Stromal cell of bone marrow (primary cell): ENCODE measurements at regions not wholly inside any gene's neighbourhood (a gene's known extent, or its start where the extent isn't known, plus 50 kb on each side); places are given as distances from the start of the nearest gene placed in this dataset.

Experiments
- DNase-seq: peaks from one replicate; pipeline ENCODE4 v3.0.0-alpha.2; 2012; ENCODE audit warnings: low read depth

DNA sequence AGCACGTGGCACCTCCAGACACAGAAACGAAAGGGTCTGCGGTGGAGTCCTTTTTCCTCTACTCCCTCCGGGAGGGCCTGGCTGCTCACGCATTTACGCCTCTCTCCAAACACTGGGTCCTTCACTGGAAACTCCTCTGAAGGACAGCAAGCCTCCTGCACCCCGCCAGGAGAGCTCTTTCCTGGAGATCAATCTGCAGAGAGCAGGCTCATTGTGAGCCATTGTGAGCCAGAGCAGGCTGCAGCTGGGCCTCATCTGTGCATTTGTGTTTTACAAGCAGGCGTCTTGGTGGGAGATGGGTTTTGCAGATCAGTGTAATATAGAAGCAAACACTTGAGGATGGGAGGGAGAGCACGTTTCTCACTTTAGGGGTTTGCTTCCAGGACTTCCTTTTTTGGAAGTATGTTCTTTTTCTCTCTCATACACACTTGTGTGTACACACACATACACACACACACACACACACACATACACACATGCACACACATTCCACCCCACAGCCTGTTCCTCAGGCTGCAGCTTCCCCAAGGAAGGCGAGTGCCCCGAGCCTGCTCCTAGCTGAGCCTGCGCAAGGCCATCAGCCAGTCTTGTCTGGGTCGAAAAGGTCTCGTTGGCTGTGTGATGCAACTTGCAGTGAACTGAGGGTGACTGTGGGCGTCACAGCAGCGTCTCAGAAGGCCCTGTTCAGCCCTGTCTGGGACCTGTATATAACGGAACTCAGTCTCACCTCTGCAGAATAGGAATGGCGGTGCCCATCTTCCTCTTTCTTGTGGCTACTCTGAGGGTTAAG is 163.5 kb downstream of the GLI2 start:
- DNase-seq, result no peak

DNA sequence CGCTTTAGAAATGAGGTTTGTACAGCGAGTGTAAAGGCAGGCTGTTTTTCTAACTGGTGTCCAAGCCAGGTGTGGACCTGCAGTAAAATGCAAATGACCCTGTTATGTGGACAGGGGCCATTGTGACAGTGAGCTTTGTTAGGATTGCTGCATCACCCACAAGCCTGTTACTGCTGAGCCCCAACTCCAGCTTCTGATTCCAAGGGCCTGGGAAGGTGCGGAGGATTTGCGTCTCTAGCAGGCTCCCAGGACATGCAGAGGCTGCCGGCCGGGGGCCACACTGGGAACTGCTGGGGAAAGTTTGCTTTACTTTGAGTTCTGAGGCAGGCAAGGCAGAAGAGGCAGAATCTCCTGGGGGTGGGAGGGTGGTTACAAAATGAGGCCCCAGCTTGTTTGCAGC is 164.1 kb downstream of the GLI2 start:
- DNase-seq, result no peak

DNA sequence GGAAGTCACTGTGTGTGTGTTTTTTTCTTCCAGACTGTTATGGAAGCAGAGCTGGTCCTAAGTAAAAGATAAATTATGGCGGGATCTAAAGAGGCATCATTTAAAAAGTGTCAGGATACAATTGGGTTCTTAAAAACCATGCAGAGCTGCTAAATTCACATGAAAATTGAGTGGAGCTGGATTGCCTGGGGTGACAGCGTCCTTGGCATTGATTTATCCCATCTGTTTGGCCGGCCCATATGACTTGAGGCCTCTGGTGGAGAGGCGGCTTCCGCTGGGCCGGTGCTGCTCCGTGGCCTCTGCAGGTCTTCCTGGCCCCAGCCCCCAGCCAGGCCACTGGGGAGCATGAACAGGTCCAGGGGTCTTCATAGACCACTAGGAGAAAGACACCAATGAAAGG is 165.5 kb downstream of the GLI2 start:
- DNase-seq, result no peak

DNA sequence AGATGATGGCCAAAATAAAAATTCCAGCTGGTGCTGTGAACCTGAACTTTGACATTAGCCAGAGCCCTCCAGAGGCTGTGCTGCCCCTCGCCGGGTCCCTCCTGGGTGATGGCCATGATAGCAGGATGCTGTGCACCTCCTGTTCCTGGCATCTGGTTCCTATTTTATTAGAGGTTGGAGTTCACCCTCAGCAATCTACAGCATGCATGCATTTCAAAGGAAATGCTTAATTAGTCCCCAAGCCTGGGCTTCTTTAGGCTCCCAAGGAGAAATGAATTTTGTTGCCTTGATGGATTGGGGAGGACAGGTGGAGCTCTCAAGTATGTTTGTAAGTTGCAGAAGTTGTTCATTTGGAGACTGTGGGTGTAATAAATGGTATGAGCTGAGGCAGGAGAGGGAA is 166.9 kb downstream of the GLI2 start:
- DNase-seq, result no peak

DNA sequence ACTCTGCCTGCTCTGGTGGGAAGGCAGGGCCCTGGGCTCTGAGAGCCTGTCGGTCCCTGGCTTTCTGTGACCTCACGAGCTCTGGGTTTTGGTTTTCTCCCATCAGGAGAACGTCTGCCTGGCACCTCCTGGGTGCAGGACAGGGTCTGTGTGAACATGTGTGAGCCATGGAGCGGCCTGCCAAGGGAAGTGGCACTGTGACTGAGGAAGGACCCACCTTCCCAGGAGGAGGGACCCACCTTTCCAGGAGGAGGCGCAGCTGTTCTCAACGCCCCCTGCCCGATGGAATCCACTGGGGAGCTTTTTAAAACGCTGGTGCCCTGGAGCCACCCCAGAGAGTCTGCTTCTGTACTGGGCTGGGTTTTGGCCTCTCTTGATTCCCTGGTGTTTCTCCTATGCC is 168.7 kb downstream of the GLI2 start:
- no peak for DNase-seq

DNA sequence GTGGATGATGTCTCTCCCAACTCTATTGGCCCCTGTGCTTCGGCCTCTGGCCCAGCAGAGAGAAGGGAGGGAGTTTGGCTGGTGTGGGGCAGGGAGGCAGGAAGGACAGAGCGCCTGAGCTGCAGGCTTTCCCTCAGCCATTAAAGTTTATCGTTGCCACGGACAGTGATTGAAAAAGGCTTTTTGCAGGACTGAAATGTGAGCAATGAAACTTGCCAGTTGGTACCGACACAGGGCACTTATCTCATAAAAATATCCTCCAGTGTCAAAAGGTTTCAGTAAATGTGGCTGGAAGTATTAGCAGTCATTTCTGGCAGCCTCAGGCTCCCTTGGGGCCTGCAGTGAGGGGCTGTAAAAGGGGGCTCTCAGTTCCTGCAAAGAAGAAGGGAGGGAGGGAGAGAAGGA is 169.2 kb downstream of the GLI2 start:
- DNase-seq, result no peak

DNA sequence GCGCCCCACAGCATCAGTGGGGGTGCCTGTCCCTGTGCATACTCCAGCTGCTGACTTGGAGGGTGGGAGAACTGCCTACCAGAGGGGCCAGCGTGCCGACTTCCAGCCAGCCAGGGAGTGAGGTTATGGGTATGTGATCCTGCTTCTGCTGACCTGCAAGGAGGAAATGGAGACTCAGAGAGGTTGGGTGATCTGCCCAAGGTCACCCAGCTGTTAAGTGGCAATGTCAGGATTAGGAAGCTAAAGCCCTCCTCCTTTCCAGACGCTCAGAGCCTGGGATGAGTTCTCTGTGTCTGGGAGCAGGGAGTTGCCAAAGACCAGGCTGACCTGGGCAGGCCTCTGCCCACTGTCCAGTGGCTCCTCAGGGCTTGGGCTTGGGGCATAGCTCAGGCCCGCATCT is 169.6 kb downstream of the GLI2 start:
- DNase-seq, result no peak

DNA sequence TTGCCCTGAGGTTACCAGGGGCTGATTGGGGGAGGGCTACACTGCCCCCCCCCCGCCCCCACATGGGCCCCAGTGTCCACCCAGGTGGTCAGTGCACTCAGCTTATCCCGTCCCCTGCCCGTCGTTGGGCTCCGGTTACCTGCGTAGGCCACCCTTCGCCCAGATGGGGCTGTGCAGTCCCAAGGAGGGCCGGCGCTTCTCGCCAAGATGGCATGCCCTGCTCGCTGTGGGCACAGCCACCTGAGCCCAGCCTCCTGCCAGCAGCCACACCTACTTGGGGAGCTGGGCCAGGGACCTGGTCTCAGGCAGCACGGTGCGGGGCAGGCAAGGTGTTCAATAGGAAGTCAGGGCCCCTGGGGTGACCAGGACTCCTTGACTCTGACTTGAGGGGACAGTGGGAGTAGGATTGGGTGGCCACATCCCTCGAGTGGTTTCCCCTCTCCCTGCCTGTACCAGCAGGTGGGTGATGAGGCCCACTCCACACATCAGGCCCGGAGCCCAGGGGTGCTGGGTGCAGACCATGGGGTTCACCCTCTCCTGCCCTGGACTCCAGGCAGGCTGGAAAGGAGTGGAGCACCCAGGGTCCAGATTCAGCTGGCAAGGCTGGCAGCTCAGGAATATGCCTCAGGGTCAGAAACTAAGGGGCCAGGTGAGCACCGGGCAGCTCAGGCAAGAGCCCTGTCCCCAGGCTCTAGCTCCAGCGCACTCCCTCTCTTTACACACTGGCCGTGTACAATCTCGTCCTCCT is 170.3 kb downstream of the GLI2 start:
- no peak for DNase-seq

DNA sequence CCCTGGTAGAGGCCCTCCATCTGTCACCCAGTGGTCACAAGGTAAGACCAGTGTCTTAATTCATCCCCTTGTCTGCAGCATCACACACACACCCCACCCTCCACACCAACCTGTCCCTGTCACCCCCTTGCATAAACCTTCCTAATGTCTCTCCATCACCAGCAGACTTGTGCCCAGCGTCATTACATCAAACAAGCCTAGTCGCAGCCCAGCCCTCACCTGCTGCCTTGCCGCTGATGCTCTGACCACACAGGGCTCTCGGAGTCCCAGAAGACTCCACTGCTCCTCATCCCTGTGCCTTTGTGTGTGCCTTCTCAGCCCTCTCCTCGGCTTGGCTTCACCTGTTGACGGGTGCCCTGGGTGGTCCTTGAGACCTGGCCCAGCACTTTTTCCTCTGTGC is 171.2 kb downstream of the GLI2 start:
- DNase-seq, result no peak

DNA sequence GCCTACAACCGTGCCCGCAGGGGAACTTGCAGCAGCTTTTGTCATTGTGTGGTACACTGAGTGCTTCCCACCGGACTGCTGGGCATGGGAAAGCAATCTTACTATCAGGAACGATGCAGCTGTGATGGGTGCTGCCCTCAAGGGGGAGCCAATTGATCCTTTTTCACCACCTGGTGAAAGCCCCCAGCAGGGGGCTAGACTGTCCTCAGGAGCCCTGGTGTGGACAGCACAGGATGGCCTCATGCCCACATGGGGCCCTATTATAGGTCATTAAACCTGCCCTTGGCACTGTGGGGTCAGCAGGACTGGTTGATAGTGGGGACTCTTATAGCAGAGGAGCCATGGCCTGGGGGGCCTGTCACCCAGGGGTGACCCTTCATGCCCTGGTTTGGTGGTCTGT is 172.2 kb downstream of the GLI2 start:
- DNase-seq, result no peak

DNA sequence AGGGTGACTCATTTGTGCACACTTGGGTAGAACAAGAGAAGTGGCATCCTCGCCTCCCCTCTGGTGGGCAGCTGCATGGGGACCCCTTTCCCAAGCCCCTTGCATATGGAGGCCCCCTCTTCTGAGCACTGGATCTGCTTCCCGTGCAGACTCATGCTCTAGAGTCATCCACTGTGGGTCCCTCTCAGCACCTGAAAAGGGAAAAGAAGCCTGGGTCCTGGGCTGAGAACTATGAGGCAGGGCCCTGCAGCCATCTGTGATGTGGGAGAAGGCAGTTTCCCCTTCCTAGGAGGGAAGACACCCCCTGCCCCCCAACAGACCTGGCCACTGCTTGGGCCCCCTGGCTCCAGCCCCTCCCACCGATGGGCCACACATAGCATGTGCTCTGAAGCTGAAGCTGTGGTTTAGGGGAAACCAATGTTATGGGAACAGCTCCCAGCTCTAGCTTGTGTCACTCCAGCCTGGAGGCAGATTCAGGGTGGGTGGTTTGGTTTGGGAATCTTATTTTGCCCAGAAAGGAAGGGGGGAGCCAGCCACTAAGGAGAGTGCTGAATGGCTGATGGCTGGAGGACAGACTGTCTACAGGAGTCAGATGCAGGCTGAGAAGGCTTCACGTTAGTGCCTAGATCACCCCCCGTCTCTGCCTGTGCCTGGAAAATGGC is 172.8 kb downstream of the GLI2 start:
- no peak for DNase-seq

DNA sequence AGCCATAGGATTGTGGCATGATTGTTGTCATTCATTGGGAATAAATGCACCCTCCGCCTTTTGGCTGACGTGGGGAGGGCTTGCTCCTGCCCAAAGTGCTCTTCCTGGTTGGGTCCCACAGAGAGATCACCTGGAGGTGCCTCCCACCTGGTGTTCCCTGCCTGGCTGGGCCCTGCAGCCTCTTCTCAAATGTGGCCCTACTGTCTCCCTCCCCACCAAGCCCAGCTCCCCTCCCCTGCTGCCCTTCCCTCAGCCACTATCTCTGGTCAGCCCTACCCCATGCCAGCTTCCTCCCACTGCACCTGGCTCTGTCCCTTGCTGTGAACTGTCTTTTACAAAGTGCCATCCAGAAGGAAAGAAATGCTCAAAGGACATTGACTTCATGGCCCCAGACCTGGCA is 173.4 kb downstream of the GLI2 start:
- no peak for DNase-seq

DNA sequence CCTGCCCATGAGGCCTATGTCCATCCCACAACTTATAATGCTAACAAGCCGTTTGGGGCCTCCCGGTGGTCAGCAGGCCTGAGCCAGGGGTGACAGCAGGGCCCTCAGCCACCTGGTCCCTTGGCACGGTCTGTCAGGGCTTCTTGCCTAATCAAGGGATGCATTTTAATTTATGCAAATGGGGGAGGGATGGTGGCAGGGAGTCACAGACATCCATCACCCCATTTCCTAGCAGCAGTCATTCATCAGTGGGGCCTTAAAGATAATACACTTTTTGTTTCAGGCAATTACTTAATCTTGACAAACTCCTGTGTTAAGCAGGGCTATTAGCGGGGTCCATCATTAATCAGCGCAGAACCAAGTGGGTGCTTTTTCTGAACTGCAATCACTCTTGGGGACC is 174.5 kb downstream of the GLI2 start:
- no peak for DNase-seq

DNA sequence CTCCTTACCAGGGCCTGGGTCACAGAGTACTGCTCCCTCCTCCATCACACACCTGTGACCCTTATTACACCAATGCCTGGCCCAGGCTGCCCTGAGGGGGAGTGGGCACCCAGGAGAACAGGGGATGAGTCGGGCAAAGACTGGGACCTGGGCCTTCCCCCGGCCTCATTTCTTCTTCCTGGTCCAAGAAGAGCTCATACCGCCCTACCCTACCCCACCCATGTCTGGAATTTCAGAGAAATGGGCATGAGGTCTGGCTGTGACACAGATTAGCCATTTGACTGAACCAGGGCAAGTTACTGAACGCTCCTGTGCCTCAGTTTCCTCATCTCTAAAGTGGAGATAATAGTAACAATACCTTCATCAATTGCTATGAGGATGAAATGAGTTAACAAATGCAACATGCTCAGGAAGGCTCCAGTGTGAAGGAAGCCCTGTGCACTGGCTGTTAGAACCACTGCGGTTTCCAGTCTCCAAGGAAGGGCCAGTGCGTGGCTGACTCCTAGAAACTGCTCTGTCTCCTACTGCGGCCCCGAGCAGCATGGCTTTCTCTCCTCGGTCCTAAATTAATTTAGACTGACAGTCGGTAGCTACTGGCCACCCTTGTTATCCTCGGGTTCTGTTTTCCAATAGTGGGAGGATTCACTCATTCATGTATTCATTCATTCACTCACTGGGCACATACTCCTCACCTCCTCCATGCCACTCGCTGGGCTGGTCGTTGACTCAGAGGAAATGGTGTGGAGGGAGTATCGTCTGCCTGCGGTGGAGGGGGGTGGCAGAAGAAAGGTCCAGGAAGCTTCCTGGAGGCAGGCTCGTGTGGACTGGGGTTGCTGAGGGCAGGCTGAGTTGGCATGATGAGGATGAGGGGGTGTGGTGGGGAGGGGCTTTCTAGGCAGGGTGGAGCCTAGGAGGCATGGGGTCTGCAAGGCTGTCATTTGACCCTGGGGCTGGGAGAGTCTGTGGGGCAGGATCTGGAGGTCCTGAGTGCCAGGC is 175.6 kb downstream of the GLI2 start:
- DNase-seq, result no peak

DNA sequence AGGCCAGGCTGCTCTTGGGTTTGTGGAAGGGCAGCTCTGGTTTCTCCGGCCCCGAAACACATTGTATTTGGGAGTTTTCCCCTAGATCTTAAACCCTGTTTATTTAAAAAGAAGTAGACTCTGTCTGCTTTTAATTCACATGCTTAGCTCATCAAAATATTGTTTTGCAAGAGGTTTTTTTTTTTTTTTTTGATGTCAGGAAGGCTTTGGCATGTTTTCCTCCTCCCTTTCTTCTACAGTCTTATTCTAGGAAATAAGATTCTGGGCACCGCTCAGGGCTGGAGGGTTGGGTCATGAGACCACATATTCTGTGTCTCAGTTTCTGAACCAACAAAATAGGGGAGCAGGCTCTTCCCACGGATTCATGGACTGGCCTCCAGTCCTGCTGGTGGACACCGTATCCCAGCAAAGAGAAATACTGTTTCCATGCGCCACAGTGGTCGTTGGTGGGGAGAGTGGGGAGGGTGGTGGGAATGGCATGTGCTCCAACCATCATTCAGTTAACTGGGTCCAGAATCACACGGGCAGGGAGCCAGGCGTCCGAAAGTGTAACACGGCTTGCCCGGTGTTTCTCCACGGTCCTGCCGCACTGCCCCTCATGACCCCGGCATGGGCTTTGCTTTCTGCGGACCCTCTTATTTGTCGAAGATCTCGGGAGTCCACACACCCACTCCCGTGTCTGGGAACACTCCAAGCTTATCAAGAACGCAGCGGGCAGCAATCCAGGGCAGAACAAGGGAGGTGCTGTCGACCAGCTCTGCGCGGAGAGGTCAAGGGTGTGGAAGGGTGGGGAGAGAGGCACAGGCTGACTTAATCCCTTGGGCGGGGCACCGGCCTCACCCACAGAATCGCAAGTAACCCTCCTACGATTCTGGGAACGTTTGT is 176.7 kb downstream of the GLI2 start:
- DNase-seq, result peak; percentile 78

DNA sequence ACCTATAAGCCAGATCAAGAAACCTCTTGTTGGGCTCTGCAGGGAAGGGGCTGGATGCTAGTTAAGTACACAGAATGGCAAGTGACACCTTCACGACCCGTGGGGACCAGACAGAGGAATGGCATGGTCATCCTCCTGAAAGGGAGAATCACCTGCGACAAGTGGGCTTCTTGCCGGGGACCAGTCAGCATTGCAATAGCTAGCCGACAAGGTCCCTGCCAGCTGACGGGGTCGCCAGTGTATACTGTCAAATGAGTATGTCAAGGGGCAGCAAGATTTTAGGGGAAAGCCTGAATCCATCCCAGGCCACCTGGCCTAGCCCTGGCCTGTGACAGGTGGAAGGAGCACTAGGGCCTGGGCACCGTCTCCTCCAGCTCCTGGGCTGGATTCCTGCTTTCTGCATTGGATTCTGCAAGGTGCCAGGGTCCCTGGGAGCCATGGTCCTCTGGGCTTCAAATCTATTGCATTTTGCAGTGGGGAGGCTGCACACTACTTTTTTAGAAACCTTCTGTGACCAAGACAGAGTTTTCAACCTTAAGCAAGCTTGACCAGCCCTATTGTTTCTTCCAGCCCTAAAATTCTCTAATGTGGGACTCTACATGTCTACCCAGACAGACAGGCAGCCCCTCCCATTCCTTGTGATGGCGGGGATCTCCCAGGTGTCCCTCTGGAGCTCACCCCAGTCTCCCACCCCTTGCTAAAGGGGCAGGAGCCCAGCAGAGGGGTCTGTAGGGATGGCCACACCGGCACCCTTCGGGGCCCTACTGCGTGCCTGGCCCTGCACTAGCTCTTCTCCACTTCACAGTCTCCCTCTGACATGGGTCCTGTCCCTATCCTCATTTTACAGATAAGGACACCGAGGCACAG is 178.5 kb downstream of the GLI2 start:
- no peak for DNase-seq

DNA sequence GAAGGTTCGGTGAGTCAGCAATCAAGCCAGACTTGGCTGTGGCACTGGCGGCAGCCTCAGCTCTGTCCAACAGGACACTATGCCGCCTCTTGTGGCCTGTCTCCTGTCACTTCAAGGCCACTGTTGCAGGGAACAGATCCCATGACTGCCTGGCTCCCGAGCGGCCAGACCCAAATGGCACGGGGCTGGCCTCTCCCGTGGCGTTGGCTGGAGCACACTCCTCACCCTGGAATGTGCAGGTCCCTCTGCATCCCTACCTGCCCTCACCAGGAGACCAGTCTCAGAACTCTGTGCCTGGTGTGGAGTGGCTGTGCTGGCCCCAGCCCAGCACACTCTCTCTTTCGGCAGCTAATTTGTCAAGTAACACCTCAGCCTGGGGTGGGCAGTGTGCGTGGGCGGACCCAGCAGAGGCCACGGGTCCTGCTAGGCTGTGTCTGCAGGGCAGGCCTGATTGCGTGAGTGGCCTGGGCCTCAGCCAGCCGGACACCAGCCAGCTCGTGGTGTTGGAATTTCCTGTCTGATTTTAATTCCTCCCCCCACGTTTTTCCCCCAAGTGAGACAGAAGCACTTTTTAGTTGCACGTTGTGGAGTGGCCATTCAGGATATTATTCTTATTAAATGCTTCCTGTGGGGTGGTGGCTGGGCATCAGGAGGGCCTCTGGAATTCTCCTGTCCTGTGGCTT is 179.3 kb downstream of the GLI2 start:
- peak; percentile 54 for DNase-seq

DNA sequence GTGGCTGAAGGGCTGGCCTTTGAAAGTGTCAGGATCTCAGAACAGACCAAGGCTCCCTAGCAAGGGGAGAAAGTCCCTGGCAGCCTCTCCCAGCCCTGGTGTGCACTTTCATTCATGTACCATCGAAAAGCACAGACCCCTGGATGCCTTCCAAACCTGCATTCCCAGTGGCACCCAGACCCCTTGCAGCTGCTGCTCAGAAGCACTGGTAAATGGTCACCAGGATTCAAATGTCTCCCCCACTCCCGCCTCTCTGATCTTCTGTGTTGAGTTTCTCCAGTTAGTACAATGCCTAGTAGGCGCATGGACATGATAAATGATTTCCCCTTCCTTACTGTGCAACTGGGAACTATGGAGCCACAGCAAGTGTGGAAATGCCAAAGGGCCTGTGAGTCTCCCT is 180.0 kb downstream of the GLI2 start:
- DNase-seq, result no peak

DNA sequence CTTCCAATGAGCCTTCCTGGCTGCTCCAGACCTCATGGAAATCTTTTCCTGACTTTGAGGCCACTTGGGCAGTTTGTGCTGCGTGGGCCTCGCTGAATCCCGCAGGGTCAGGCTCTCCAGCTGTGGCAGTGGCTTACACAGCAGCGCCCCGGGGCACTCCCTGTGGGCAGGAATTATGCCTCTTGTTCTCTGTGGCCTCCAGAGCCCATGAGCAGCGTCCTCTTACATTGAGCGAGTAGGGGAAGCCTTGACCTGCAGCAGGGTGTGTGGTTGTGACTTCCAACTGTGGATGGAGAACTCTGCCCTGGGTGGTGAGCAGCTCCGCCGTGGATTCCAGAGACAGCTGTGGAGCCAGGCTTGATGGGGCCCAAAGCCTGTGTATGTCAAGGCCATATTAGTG is 180.8 kb downstream of the GLI2 start:
- no peak for DNase-seq
